H9 (cell line): ENCODE measurements at regions not wholly inside any gene's neighbourhood (a gene's known extent, or its start where the extent isn't known, plus 50 kb on each side); places are given as distances from the start of the nearest gene placed in this dataset.

Experiments used
- DNase-seq: peaks from one replicate; pipeline ENCODE4 v3.0.0-alpha.2; 2017
- H2AFZ ChIP-seq: one replicate; pipeline ENCODE4 v1.6.1; 2013; ENCODE audit warnings: mild to moderate bottlenecking, low read length, control low read depth, moderate library complexity
- H2AK5ac ChIP-seq: 2 replicates; pipeline ENCODE4 v1.6.1; 2013; ENCODE audit warnings: low read length, control low read depth, mixed read lengths; ENCODE audit not compliant: insufficient read length
- H2BK120ac ChIP-seq: one replicate; pipeline ENCODE4 v1.6.1; 2013; ENCODE audit warnings: low read depth, mild to moderate bottlenecking, low read length, control low read depth, inconsistent platforms; ENCODE audit not compliant: poor library complexity, severe bottlenecking
- H2BK12ac ChIP-seq: 2 replicates; pipeline ENCODE4 v1.6.1; 2013; ENCODE audit warnings: low read length, control low read depth, mixed read lengths, low read depth; ENCODE audit not compliant: insufficient read length
- H2BK15ac ChIP-seq: 2 replicates; pipeline ENCODE4 v1.6.1; 2013; ENCODE audit warnings: low read depth, low read length, control low read depth
- H2BK20ac ChIP-seq: one replicate; pipeline ENCODE4 v1.6.1; 2013; ENCODE audit warnings: low read depth, mild to moderate bottlenecking, low read length, control low read depth, inconsistent platforms; ENCODE audit not compliant: poor library complexity, severe bottlenecking
- H2BK5ac ChIP-seq: 2 replicates; pipeline ENCODE4 v1.6.1; 2013; ENCODE audit warnings: low read length, control low read depth, mixed read lengths; ENCODE audit not compliant: insufficient read length
- H3K14ac ChIP-seq: 2 replicates; pipeline ENCODE4 v1.6.1; 2013; ENCODE audit warnings: low read length, control low read depth; ENCODE audit not compliant: insufficient read depth
- H3K18ac ChIP-seq: 2 replicates; pipeline ENCODE4 v1.6.1; 2013; ENCODE audit warnings: low read depth, mild to moderate bottlenecking, mixed read lengths, low read length, control low read depth; ENCODE audit not compliant: insufficient read length
- H3K23ac ChIP-seq: 2 replicates; pipeline ENCODE4 v1.6.1; 2013; ENCODE audit warnings: low read length, control low read depth, mixed read lengths, low read depth; ENCODE audit not compliant: insufficient read length
- H3K23me2 ChIP-seq: 2 replicates; pipeline ENCODE4 v1.6.1; 2013; ENCODE audit warnings: low read depth, mild to moderate bottlenecking, mixed read lengths, low read length, control low read depth; ENCODE audit not compliant: insufficient read length, poor library complexity, severe bottlenecking
- H3K27ac ChIP-seq: 2 replicates; pipeline ENCODE4 v1.5.1; 2013; ENCODE audit warnings: low read length, control low read depth, mixed read lengths, low read depth; ENCODE audit not compliant: insufficient read length
- H3K27me3 ChIP-seq: 2 replicates; pipeline ENCODE4 v1.6.1; 2013; ENCODE audit warnings: low read length, control low read depth, inconsistent platforms; ENCODE audit not compliant: insufficient read depth
- H3K4ac ChIP-seq: 2 replicates; pipeline ENCODE4 v1.6.1; 2013; ENCODE audit warnings: low read depth, mild to moderate bottlenecking, control low read depth, inconsistent platforms, low read length, moderate library complexity
- H3K4me1 ChIP-seq: 2 replicates; pipeline ENCODE4 v1.6.1; 2013; ENCODE audit warnings: low read length, control low read depth, inconsistent platforms; ENCODE audit not compliant: insufficient read depth
- H3K4me2 ChIP-seq: 2 replicates; pipeline ENCODE4 v1.6.1; 2013; ENCODE audit warnings: low read length, control low read depth, mixed read lengths; ENCODE audit not compliant: insufficient read length, insufficient read depth
- H3K56ac ChIP-seq: 2 replicates; pipeline ENCODE4 v1.6.1; 2013; ENCODE audit warnings: low read depth, mild to moderate bottlenecking, mixed read lengths, low read length, control low read depth; ENCODE audit not compliant: insufficient read length
- H3K79me1 ChIP-seq: 2 replicates; pipeline ENCODE4 v1.6.1; 2013; ENCODE audit warnings: low read depth, mild to moderate bottlenecking, moderate library complexity, low read length, control low read depth, inconsistent platforms; ENCODE audit not compliant: insufficient read depth, poor library complexity, severe bottlenecking
- H3K79me2 ChIP-seq: 2 replicates; pipeline ENCODE4 v1.6.1; 2013; ENCODE audit warnings: low read length, control low read depth, inconsistent platforms; ENCODE audit not compliant: insufficient read depth
- H3K9ac ChIP-seq: 2 replicates; pipeline ENCODE4 v1.6.1; 2013; ENCODE audit warnings: low read length, control low read depth, mixed read lengths; ENCODE audit not compliant: insufficient read length; ENCODE audit errors: extremely low read depth
- H3K9me3 ChIP-seq: one replicate; pipeline ENCODE4 v1.6.1; 2013; ENCODE audit warnings: low read depth, low read length, inconsistent platforms; ENCODE audit not compliant: control insufficient read depth
- H3T11ph ChIP-seq: one replicate; pipeline ENCODE4 v1.6.1; 2013; ENCODE audit warnings: mild to moderate bottlenecking, low read length, control low read depth, inconsistent platforms
- H4K20me1 ChIP-seq: one replicate; pipeline ENCODE4 v1.6.1; 2013; ENCODE audit not compliant: control insufficient read depth, insufficient read length, insufficient read depth
- H4K5ac ChIP-seq: 2 replicates; pipeline ENCODE4 v1.6.1; 2013; ENCODE audit warnings: low read depth, mild to moderate bottlenecking, mixed read lengths, low read length, control low read depth; ENCODE audit not compliant: insufficient read length
- H4K8ac ChIP-seq: replicated peaks from 2 replicates; pipeline ENCODE4 v1.6.1; 2013; ENCODE audit warnings: low read length, control low read depth, mixed read lengths, low read depth; ENCODE audit not compliant: insufficient read length
- H4K91ac ChIP-seq: 2 replicates; pipeline ENCODE4 v1.6.1; 2013; ENCODE audit warnings: low read depth, mild to moderate bottlenecking, moderate library complexity, mixed read lengths, low read length, control low read depth; ENCODE audit not compliant: insufficient read length
- H3K27ac Mint-ChIP-seq, 3 experiments: 2 replicates in 2 of 3; 3 replicates in 1 of 3; pipeline ENCODE4 v1.8.0; 2020 to 2021; ENCODE audit warnings: mixed read lengths in 3 of 3, mild to moderate bottlenecking in 1 of 3, moderate library complexity in 1 of 3
- H3K27me3 Mint-ChIP-seq: 2 replicates; pipeline ENCODE4 v1.8.0; 2021; ENCODE audit warnings: low read depth, mild to moderate bottlenecking, moderate library complexity, mixed read lengths
- H3K36me3 Mint-ChIP-seq, 3 experiments: 2 replicates in 2 of 3; 3 replicates in 1 of 3; pipeline ENCODE4 v1.8.0; 2020 to 2021; ENCODE audit warnings: low read depth in 3 of 3, mixed read lengths in 3 of 3; ENCODE audit not compliant: insufficient read depth in 1 of 3
- H3K4me1 Mint-ChIP-seq, 2 experiments: 2 replicates each; pipeline ENCODE4 v1.8.0; 2020; ENCODE audit warnings: mixed read lengths in 2 of 2
- H3K4me3 Mint-ChIP-seq, 2 experiments: 2 replicates in 1 of 2; 3 replicates in 1 of 2; pipeline ENCODE4 v1.8.0; 2020 to 2021; ENCODE audit warnings: mild to moderate bottlenecking in 2 of 2, mixed read lengths in 2 of 2, moderate library complexity in 1 of 2
- H3K9me3 Mint-ChIP-seq, 2 experiments: 2 replicates in 1 of 2; 3 replicates in 1 of 2; pipeline ENCODE4 v1.8.0; 2020; ENCODE audit warnings: mild to moderate bottlenecking in 2 of 2, mixed read lengths in 2 of 2, moderate library complexity in 1 of 2
- WGBS: extraction: QIAGEN DNeasy Blood & Tissue Kit; methylation state at CpG from one replicate; pipeline ENCODE4 v1.1.7; 2013; ENCODE audit warnings: missing lambda C conversion rate, low lambda C conversion rate, mixed read lengths; ENCODE audit not compliant: insufficient read length; ENCODE audit errors: extremely low coverage; 5-methylcytosine and 5-hydroxymethylcytosine counted together
- TF ChIP-seq, protein P1 (sequence below): fragments of 200-600 bp; sonication (generic); conservative IDR thresholded peaks from 3 replicates; pipeline ENCODE4 v1.8.0; 2021; ENCODE audit warnings: antibody characterized with exemption, mild to moderate bottlenecking

DNA sequence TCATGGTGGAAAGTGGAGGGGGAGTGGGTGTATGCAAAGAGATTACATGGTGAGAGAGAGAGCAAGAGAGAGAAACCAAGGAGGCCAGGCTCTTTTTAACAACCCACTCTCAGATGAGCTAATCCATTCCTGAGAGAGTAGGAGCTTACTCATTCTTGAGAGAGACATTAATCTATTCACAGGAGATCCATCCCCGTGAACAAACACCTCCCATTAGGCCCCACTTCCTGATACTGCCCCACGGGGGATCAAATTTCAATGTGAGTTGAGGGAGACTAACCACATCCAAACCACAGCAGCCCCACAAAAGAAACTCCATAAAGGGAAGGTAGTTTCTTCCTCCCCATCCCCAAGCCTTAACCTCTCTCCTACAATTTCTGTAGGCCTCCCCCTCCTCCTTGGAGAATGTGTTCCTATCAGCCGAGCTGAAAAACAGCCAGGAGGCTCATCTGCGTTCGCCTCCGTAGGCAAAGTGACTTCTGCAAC is 450.0 kb downstream of the NPIPA7 start:
- H3K27ac Mint-ChIP-seq: peak overlapping the region; percentile 38 to 58 (median 47); a peak in 5 of 7 replicates
- WGBS: no CpG with 5 or more reads among the region's 6 CpGs

More for the DNA sequence above, 450.0 kb downstream of the NPIPA7 start:
- TF ChIP-seq, protein P1, sequence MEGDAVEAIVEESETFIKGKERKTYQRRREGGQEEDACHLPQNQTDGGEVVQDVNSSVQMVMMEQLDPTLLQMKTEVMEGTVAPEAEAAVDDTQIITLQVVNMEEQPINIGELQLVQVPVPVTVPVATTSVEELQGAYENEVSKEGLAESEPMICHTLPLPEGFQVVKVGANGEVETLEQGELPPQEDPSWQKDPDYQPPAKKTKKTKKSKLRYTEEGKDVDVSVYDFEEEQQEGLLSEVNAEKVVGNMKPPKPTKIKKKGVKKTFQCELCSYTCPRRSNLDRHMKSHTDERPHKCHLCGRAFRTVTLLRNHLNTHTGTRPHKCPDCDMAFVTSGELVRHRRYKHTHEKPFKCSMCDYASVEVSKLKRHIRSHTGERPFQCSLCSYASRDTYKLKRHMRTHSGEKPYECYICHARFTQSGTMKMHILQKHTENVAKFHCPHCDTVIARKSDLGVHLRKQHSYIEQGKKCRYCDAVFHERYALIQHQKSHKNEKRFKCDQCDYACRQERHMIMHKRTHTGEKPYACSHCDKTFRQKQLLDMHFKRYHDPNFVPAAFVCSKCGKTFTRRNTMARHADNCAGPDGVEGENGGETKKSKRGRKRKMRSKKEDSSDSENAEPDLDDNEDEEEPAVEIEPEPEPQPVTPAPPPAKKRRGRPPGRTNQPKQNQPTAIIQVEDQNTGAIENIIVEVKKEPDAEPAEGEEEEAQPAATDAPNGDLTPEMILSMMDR: no peak
- Histone ChIP-seq H2BK120ac (no peak overlapping the region), H3K23me2 (no peaks in the 10 kb centered on the region), H4K20me1 (no peaks in the 10 kb centered on the region), H2BK20ac (no peak overlapping the region), H3K14ac (no peak overlapping the region), H3K56ac (no peak overlapping the region), H3K4me2 (no peak overlapping the region), H3K27me3 (no peaks in the 10 kb centered on the region), H2BK15ac (no peak overlapping the region), H3K27ac (no peak overlapping the region), H3K4ac (no peak overlapping the region), H4K5ac (no peak overlapping the region), H3T11ph (no peak overlapping the region), H3K79me2 (no peaks in the 10 kb centered on the region), H4K8ac (no peak overlapping the region), H2BK12ac (no peak overlapping the region), H3K4me1 (no peaks in the 10 kb centered on the region), H3K79me1 (no peaks in the 10 kb centered on the region), H3K9ac (no peak overlapping the region), H4K91ac (no peak overlapping the region), H2BK5ac (no peak overlapping the region), H3K9me3 (no peaks in the 10 kb centered on the region), H2AFZ (peak overlapping the region; percentile 49), H3K18ac (no peak overlapping the region), H3K23ac (no peak overlapping the region), H2AK5ac (no peak overlapping the region)
- no peaks in the 10 kb centered on the region for H3K27me3 Mint-ChIP-seq
- 0 out of 5 replicates have a peak, but pooled peaks cover 0 to 2% of the 10 kb centered on the region in 2 experiments for H3K9me3 Mint-ChIP-seq
- peaks cover 0 to 2% (median 0%) of the 10 kb centered on the region in 3 experiments; a peak in 1 of 7 replicates for H3K36me3 Mint-ChIP-seq
- peak; percentile 29 for DNase-seq
- no peak overlapping the region for H3K4me3 Mint-ChIP-seq
- H3K4me1 Mint-ChIP-seq: peaks cover 8% of the 10 kb centered on the region in 2 experiments
